ENCODE measurements at regions not wholly inside any gene's neighbourhood (a gene's known extent, or its start where the extent isn't known, plus 50 kb on each side); places are given as distances from the start of the nearest gene placed in this dataset.

DNA sequence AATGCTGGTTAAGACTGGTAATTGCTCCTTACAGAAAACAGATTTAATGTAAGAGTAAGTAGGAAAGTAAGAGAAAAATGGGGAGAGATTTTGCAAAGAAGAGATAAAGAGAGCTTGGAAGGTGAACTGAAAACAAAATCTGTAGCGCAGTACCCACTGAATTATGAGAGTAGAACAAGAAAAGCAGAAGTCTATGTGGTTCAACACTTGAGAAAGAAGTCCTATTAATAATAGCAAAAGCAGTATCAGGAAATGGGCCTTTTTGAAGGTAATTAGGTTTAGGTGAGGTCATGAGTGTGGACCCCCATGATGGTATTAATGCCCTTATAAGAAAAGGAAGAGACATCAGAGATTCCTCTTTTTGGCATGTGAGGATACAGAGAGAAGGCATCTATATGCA is 460.6 kb downstream of the CETN3 start:
- H3K27me3 ChIP-seq (ENCODE audit: insufficient read depth, poor library complexity, severe bottlenecking), result no peaks in the 10 kb centered on the region
- TF ChIP-seq GABPA (IDR thresholded peaks at IDR 0.05; ENCODE audit: low read depth) (no peak), CTCF (IDR thresholded peaks at IDR 0.05; ENCODE audit: insufficient read depth, low read length) (no peak), POLR2AphosphoS5 (IDR thresholded peaks at IDR 0.05; ENCODE audit: low read depth) (no peak), SPI1 (IDR thresholded peaks at IDR 0.05; ENCODE audit: borderline replicate concordance, low read depth) (no peak)
- TF ChIP-seq, protein P1, sequence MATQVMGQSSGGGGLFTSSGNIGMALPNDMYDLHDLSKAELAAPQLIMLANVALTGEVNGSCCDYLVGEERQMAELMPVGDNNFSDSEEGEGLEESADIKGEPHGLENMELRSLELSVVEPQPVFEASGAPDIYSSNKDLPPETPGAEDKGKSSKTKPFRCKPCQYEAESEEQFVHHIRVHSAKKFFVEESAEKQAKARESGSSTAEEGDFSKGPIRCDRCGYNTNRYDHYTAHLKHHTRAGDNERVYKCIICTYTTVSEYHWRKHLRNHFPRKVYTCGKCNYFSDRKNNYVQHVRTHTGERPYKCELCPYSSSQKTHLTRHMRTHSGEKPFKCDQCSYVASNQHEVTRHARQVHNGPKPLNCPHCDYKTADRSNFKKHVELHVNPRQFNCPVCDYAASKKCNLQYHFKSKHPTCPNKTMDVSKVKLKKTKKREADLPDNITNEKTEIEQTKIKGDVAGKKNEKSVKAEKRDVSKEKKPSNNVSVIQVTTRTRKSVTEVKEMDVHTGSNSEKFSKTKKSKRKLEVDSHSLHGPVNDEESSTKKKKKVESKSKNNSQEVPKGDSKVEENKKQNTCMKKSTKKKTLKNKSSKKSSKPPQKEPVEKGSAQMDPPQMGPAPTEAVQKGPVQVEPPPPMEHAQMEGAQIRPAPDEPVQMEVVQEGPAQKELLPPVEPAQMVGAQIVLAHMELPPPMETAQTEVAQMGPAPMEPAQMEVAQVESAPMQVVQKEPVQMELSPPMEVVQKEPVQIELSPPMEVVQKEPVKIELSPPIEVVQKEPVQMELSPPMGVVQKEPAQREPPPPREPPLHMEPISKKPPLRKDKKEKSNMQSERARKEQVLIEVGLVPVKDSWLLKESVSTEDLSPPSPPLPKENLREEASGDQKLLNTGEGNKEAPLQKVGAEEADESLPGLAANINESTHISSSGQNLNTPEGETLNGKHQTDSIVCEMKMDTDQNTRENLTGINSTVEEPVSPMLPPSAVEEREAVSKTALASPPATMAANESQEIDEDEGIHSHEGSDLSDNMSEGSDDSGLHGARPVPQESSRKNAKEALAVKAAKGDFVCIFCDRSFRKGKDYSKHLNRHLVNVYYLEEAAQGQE (IDR thresholded peaks at IDR 0.05; ENCODE audit: insufficient replicate concordance, low read depth), result no peak
- H3K4me3 ChIP-seq (replicated peaks; ENCODE audit: insufficient read depth, low read length), result no peak overlapping the region
- no peak for DNase-seq (ENCODE audit: low read depth in 1 of 2, low spot score in 1 of 2)
- H3K27ac ChIP-seq (replicated peaks), result no peak overlapping the region

DNA sequence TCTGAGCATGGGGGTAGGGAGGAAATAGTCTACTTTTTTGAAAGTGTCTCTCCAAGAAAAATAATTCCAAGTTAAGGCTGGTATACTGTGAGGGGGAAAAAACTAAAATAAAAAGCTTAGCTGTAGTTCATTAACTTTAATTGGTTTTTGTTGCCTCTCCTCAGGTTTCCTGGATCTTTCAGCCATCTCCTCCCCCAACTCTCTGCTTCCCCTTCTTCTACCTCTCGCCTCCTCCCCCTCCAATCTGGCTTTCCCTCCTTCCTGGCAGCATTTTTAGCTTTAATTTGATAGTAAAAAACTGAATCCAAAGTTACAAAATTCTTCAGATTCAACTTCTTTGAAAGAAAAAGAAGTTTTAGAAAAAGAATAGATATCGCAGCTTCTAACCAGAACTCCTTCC is 462.6 kb downstream of the CETN3 start:
- no peaks in the 10 kb centered on the region for H3K27me3 ChIP-seq (ENCODE audit: insufficient read depth, poor library complexity, severe bottlenecking)
- H3K27ac ChIP-seq (replicated peaks), result no peak overlapping the region
- TF ChIP-seq, protein P1 (IDR thresholded peaks at IDR 0.05; ENCODE audit: insufficient replicate concordance, low read depth), result no peak
- no peak for DNase-seq (ENCODE audit: low read depth in 1 of 2, low spot score in 1 of 2)
- no peak overlapping the region for H3K4me3 ChIP-seq (replicated peaks; ENCODE audit: insufficient read depth, low read length)

- DNase-seq (ENCODE audit: low read depth in 1 of 2, low spot score in 1 of 2), result no peak
- H3K27ac ChIP-seq (replicated peaks), result no peak overlapping the region
- TF ChIP-seq SPI1 (IDR thresholded peaks at IDR 0.05; ENCODE audit: borderline replicate concordance, low read depth) (no peak), GABPA (IDR thresholded peaks at IDR 0.05; ENCODE audit: low read depth) (no peak), POLR2AphosphoS5 (IDR thresholded peaks at IDR 0.05; ENCODE audit: low read depth) (no peak), CTCF (IDR thresholded peaks at IDR 0.05; ENCODE audit: insufficient read depth, low read length) (no peak)
- no peaks in the 10 kb centered on the region for H3K27me3 ChIP-seq (ENCODE audit: insufficient read depth, poor library complexity, severe bottlenecking)
- no peak overlapping the region for H3K4me3 ChIP-seq (replicated peaks; ENCODE audit: insufficient read depth, low read length)
Measured at GRCh38 chr5:89946508-89946907, 463.0 kb downstream of the CETN3 start.

- Histone ChIP-seq H3K27ac (replicated peaks) (no peak overlapping the region), H3K27me3 (ENCODE audit: insufficient read depth, poor library complexity, severe bottlenecking) (no peaks in the 10 kb centered on the region), H3K4me3 (replicated peaks; ENCODE audit: insufficient read depth, low read length) (no peak overlapping the region)
- DNase-seq (ENCODE audit: low read depth in 1 of 2, low spot score in 1 of 2), result no peak
- TF ChIP-seq SPI1 (IDR thresholded peaks at IDR 0.05; ENCODE audit: borderline replicate concordance, low read depth) (no peak), CTCF (IDR thresholded peaks at IDR 0.05; ENCODE audit: insufficient read depth, low read length) (no peak), GABPA (IDR thresholded peaks at IDR 0.05; ENCODE audit: low read depth) (no peak), POLR2AphosphoS5 (IDR thresholded peaks at IDR 0.05; ENCODE audit: low read depth) (no peak)
- TF ChIP-seq, protein P1 (IDR thresholded peaks at IDR 0.05; ENCODE audit: insufficient replicate concordance, low read depth), result no peak
Measured at GRCh38 chr5:89942171-89942570, 467.4 kb downstream of the CETN3 start.
